Common myeloid progenitor, CD34-positive (primary cell): ENCODE measurements at regions not wholly inside any gene's neighbourhood (a gene's known extent, or its start where the extent isn't known, plus 50 kb on each side); places are given as distances from the start of the nearest gene placed in this dataset.

Experiments
- CTCF ChIA-PET: fragments of 350-600 bp; sonication (Branson Sonifier 250); formaldehyde crosslinking; loops from one replicate; lab custom pipeline; 2021; ENCODE audit warnings: antibody characterized with exemption; lab: Charles Lee
- POLR2A ChIA-PET: fragments of 350-600 bp; sonication (Branson Sonifier 250); formaldehyde crosslinking; loops from one replicate; lab custom pipeline; 2021; ENCODE audit warnings: antibody characterized with exemption; lab: Charles Lee
- DNase-seq, 3 donors: peaks; one replicate each; pipeline versions ENCODE4 v3.0.0 to v3.0.0-alpha.2; 2013
- H3K27ac ChIP-seq, 2 experiments: 1 replicate in 1 of 2; 2 replicates in 1 of 2; pipeline ENCODE4 v1.7.0; 2013; ENCODE audit warnings: inconsistent platforms in 2 of 2, low read length in 2 of 2, mild to moderate bottlenecking in 2 of 2, low read depth in 1 of 2, moderate library complexity in 1 of 2; ENCODE audit not compliant: severe bottlenecking in 2 of 2, insufficient read depth in 1 of 2, poor library complexity in 1 of 2
- H3K27me3 ChIP-seq, 5 experiments: replicated peaks in 2 of 5; 1 replicate in 3 of 5; 2 replicates in 2 of 5; pipeline versions ENCODE4 v1.6.1 to v1.7.0; 2013; ENCODE audit warnings: low read length in 4 of 5, mild to moderate bottlenecking in 2 of 5, moderate library complexity in 2 of 5, inconsistent platforms in 1 of 5; ENCODE audit not compliant: insufficient read depth in 5 of 5, control insufficient read depth in 4 of 5
- H3K36me3 ChIP-seq, 4 experiments: 1 replicate in 2 of 4; 2 replicates in 2 of 4; pipeline versions ENCODE4 v1.6.1 to v1.7.0; 2013; ENCODE audit warnings: low read length in 3 of 4, control low read depth in 1 of 4, mild to moderate bottlenecking in 1 of 4; ENCODE audit not compliant: control insufficient read depth in 4 of 4, insufficient read depth in 4 of 4
- H3K4me1 ChIP-seq, 4 experiments: 1 replicate in 3 of 4; 2 replicates in 1 of 4; pipeline versions ENCODE4 v1.6.1 to v1.7.1; 2013; ENCODE audit warnings: low read length in 3 of 4, mild to moderate bottlenecking in 3 of 4, control low read depth in 1 of 4, inconsistent platforms in 1 of 4, moderate library complexity in 1 of 4; ENCODE audit not compliant: control insufficient read depth in 4 of 4, insufficient read depth in 4 of 4; ENCODE audit errors: control extremely low read depth in 1 of 4
- H3K4me3 ChIP-seq, 7 experiments: 1 replicate in 4 of 7; 2 replicates in 3 of 7; pipeline versions ENCODE4 v1.5.1 to v1.7.0; 2013; ENCODE audit warnings: mild to moderate bottlenecking in 7 of 7, low read length in 6 of 7, moderate library complexity in 6 of 7, inconsistent platforms in 2 of 7, low read depth in 2 of 7, control low read depth in 1 of 7; ENCODE audit not compliant: insufficient read depth in 4 of 7, control insufficient read depth in 1 of 7; ENCODE audit errors: extremely low read depth in 1 of 7
- H3K9me3 ChIP-seq, 5 experiments: 1 replicate in 4 of 5; 2 replicates in 1 of 5; pipeline versions ENCODE4 v1.6.1 to v1.7.1; 2013; ENCODE audit warnings: low read length in 4 of 5, mild to moderate bottlenecking in 2 of 5, inconsistent platforms in 1 of 5, low read depth in 1 of 5, moderate library complexity in 1 of 5; ENCODE audit not compliant: control insufficient read depth in 4 of 5, insufficient read depth in 2 of 5; ENCODE audit errors: control extremely low read depth in 1 of 5
- WGBS: methylation state at CpG from one replicate; pipeline ENCODE4 v1.1.5; 2013; ENCODE audit not compliant: insufficient coverage; 5-methylcytosine and 5-hydroxymethylcytosine counted together

DNA sequence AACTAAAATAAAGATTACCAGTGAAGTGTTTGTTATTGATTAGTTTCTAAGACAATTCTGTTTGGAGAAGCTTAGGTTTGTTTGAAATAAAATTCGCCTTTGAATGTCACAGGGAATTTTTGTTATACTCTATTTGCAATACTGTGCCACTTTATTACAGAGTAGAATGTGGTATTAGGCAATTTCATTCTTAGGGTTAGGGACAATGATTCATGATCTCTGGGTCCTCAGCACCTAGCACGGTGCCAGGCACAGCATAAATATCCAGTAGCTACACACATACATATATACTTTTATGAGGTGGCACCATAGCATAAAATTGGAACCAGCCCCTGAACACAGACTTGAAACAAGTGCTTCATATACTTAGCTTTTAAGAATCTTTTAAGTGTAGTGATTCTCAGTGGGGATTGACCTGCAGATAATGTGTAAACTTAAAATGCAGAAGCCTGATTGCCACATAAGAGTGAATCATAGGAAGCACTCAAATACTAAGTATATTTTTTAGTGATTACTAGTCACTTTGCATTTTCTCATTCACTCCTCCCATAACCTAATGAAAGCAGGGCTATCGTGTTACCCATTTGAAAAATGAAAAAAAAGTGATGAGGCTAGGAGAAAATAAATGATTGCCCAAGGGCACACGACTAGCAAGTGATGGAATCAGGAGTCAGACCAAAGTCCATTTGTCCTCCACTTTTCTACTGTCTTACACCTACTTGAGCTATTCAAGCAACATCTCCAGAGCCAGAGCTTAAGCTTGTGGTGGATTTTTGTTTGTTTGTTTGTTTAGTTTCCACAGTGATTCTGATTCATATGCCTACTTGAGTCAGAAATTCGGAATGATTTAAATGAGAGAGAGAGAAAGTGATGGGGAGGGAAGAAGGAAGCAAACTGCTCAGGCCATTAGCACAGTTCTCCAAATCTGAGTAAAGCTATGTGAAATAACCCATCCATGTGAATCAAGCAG, 366.0 kb upstream of the FGF13 start:
- POLR2A ChIA-PET, result no interaction called here
- H3K27ac ChIP-seq, result no peak overlapping the region
- no peaks in the 10 kb centered on the region for H3K4me1 ChIP-seq
- H3K36me3 ChIP-seq, result no peaks in the 10 kb centered on the region
- no peaks in the 10 kb centered on the region for H3K27me3 ChIP-seq
- no peak overlapping the region for H3K4me3 ChIP-seq
- no peak for DNase-seq
- CTCF ChIA-PET, result no interaction called here
- 80% methylated on average over 2 of the region's 5 CpGs for WGBS
- no peaks in the 10 kb centered on the region for H3K9me3 ChIP-seq

DNA sequence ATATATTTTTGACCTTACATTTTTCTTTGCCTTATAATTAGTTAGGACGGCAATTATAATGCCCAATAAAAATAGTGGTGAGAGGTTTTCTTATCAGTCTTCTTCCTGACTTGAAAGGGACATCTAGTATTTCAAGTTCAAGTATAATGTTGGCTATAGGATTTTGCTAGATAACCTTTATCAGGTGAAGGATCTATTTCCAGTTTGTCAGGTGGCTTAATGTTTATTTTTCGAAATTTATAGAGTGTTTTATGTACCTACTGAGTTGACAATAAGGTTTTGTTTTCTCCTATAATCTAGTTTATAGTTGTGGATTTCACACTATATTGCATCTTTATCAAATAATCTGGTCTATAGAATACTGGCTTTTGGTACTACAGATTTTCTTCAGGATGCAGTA, 351.8 kb upstream of the FGF13 start:
- ChIA-PET POLR2A (no interaction called here), CTCF (no interaction called here)
- Histone ChIP-seq H3K4me3 (no peak overlapping the region), H3K27ac (no peak overlapping the region), H3K9me3 (no peaks in the 10 kb centered on the region), H3K4me1 (no peaks in the 10 kb centered on the region), H3K27me3 (no peaks in the 10 kb centered on the region), H3K36me3 (no peaks in the 10 kb centered on the region)
- no CpG with 5 or more reads among the region's 2 CpGs for WGBS
- DNase-seq, result no peak

DNA sequence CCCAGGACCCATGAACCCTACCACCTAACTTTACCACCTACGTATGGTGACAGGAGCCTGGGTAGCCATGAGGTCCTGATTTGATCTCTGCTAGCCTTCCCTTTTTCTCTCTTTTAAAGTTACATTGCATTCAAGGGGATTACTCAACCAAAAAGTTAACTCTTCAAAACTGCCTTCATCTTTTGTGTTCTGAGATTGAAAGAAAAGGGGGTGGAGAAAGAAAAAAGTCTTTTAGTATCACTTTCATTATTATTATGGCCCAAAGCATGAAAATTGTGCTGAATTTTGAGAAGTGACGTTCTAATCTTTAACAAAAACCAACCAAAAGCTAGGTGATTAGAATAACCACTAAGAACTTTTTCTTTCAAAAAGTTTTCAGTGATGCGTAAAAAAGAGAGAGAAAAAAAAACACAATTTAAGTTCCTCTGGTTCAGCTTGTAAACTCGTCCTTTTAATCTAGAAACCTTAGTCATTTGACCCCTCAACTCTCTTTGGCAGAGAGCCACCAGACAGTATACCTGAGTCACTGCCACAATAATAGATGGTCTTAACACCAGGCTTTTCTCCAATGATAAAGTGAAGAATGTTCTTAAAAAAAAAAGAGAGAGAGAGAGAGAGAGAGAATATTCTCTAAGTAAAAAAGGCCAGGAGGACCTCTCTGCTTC, 347.4 kb upstream of the FGF13 start:
- no peak overlapping the region for H3K27ac ChIP-seq
- H3K27me3 ChIP-seq, result no peaks in the 10 kb centered on the region
- no peak overlapping the region for H3K4me3 ChIP-seq
- no peaks in the 10 kb centered on the region for H3K9me3 ChIP-seq
- no peak for DNase-seq
- ChIA-PET POLR2A (no interaction called here), CTCF (no interaction called here)
- no peaks in the 10 kb centered on the region for H3K36me3 ChIP-seq
- 100% methylated on average over 1 of the region's 4 CpGs for WGBS
- H3K4me1 ChIP-seq, result no peaks in the 10 kb centered on the region

DNA sequence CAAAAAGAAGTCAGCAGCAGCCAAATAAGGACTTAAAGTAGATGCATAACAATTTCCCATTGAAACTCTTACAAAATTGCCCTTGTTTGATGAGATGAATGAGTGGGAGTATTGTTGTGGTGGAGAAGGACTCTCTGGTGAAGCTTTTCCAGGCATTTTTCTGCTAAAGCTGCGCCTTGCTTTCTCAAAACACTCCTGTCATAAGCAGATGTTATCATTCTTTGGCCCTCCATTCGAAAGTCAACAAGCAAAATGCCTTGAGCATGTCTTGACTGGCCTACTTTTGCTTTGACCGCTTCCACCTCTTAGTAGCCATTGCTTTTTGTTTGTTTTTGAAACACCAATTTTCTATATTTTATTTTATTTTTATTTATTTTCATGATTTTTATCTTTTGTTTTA, 340.9 kb upstream of the FGF13 start:
- no peak for DNase-seq
- Histone ChIP-seq H3K36me3 (no peaks in the 10 kb centered on the region), H3K4me3 (no peak overlapping the region), H3K4me1 (no peaks in the 10 kb centered on the region), H3K9me3 (no peaks in the 10 kb centered on the region), H3K27me3 (no peaks in the 10 kb centered on the region), H3K27ac (no peak overlapping the region)
- ChIA-PET POLR2A (no interaction called here), CTCF (no interaction called here)
- 50% methylated on average over 2 of the region's 3 CpGs for WGBS

DNA sequence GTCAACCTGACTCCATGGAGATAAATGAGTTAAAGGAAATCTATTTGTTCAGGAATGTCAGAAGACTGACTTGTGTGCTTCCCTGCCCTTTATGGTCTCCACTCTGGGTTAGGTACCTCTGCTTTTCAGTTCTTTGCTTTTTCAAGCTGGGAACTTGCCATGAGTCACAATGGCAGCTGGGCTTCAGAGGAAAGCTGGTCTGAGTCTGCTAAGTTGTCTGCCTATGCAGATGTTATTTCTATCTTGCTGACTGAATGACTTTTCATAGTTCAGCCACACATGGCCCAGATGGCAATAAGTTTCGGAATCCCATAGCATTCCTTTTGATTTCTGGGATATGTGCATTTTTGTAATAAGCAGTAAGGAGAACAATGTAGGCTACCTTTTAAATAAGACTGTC, 337.9 kb upstream of the FGF13 start:
- 60% methylated on average over 1 of the region's 1 CpG for WGBS
- no peak for DNase-seq
- CTCF ChIA-PET, result no interaction called here

DNA sequence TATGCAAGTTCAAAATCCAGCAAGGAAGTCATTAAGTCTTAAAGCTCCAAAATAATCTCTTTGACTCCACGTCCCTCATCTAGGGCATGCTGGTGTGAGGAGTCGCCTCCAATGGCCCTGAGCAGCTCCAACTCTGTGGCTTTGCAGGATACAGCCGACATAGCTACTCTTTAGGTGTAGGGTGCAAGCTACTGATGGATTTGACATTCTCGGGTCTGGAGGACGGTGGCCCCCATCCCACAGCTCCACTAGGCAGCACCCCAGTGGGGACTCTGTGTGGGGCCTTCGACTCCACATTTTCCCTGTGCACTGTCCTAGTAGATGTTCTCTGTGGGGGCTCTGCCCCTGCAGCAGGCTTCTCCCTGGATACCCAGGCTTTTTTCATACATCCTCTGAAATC, 333.2 kb upstream of the FGF13 start:
- Histone ChIP-seq H3K4me3 (no peak overlapping the region), H3K9me3 (peaks cover 0 to 5% (median 0%) of the 10 kb centered on the region in 5 experiments), H3K27me3 (no peaks in the 10 kb centered on the region), H3K27ac (no peak overlapping the region), H3K4me1 (no peaks in the 10 kb centered on the region), H3K36me3 (no peaks in the 10 kb centered on the region)
- no peak for DNase-seq
- CTCF ChIA-PET, result no interaction called here
- POLR2A ChIA-PET, result no interaction called here
- 80% methylated on average over 6 of the region's 6 CpGs for WGBS

More for the DNA sequence above, 337.9 kb upstream of the FGF13 start:
- Histone ChIP-seq H3K27me3 (no peaks in the 10 kb centered on the region), H3K36me3 (no peaks in the 10 kb centered on the region), H3K4me1 (no peaks in the 10 kb centered on the region), H3K4me3 (no peak overlapping the region), H3K27ac (no peak overlapping the region), H3K9me3 (peaks cover 0 to 5% (median 0%) of the 10 kb centered on the region in 5 experiments)
- POLR2A ChIA-PET, result no interaction called here

DNA sequence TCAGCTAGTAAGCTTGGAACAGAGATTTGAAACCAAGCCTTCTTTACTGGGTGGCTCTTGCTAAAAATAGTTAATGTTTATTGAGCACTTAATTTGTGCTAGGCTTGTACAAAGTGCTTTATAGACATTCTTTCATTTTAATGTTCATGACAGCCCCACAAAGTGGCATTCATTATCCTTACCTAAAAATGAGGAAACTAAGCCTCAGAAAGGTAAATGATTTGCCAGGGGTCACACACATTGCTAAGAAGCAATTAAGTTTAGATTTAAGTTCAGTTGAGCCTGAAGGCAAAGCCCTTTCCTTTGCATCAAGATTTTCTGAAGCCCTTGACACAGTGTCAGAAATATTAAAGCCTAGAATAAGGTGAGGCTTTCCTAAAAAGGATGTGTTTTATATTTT, 327.5 kb upstream of the FGF13 start:
- Histone ChIP-seq H3K27me3 (no peaks in the 10 kb centered on the region), H3K4me3 (no peak overlapping the region), H3K9me3 (peaks cover 0 to 2% (median 0%) of the 10 kb centered on the region in 5 experiments), H3K36me3 (no peaks in the 10 kb centered on the region), H3K27ac (no peak overlapping the region), H3K4me1 (no peaks in the 10 kb centered on the region)
- ChIA-PET CTCF (no interaction called here), POLR2A (no interaction called here)
- DNase-seq, result no peak
